NCI-H2171 treated with DMSO at 0.1 percent for 48 hours (cell line): ENCODE measurements at regions not wholly inside any gene's neighbourhood (a gene's known extent, or its start where the extent isn't known, plus 50 kb on each side); places are given as distances from the start of the nearest gene placed in this dataset.
"Not testable (repeated sequence)": the region's sequence is repeated elsewhere in the genome, so short reads cannot be mapped to it uniquely, and the experiment has no call there.

ENCODE experiments used
- DNase-seq: peaks from one replicate; lab custom pipeline; 2025; lab: John Stamatoyannopoulos, UW

DNA sequence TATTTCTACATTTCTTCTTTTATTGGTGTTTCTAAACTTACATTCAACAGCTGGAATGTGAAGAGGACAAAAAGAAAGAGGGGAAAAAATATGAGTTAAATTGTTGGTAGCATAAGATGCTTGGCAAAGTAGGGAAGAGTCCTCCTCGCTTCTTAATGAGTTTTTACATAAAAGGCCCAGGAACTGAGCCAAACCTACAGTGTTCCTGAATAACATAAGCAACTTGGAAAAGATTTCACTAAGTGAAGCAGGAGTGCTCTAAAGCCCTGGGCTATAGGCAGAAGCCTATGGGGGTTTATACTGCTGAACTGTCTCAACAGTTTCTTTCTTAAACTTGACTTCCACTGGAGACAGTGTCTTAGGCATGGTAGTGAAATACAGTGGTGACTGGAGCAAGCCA, 115.0 kb upstream of the USP25 start:
- DNase-seq = no peak

DNA sequence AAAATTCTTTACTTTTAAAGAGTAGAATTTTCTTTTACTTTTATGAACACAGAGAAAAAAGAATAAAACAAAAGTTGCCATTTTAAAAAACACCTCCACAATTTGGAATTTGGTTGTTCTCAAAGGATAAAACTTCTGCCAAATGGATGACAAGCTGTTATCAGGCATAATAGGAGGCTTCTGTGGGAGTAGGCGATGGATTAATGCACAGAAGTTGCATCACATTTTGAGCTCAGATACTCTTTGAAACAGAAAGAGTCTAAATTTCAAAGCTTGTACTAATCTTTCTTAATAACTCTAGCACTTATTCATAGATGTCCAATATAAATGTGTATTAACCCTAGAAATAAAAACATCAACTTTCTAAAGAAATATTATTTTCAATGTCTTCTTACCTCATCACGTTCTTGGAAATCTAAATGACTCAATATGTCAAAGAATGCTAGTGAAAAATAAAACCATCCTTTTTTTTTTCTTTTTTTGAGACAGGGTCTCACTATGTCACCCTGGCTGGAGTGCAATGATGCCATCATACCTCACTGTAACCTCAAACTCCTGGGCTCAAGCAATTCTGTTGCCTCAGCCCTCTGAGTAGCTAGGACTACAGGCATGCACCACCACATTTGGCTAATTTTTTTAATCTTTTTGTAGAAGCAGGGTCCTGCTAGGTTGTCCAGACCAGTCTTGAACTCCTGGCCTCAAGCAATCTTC, 112.8 kb upstream of the USP25 start:
- DNase-seq = no peak

DNA sequence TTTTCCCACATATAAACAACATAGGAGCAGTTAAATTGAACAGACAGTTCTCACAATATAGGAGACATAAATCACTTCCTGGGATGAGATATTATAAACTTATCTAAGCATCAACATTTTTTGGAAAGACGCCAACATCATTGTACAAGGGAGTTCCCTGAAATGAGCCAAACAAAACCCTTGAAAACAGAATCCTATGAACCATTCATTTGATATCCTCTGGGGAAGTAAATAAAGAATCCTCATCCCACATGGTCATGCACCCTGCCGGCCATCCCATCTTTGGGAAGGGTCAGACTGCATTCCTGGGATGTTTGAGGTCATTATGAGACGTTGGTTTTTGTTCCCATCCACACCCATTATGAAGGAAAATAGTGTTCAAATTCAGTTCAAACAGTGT, 111.8 kb upstream of the USP25 start:
- DNase-seq = no peak

DNA sequence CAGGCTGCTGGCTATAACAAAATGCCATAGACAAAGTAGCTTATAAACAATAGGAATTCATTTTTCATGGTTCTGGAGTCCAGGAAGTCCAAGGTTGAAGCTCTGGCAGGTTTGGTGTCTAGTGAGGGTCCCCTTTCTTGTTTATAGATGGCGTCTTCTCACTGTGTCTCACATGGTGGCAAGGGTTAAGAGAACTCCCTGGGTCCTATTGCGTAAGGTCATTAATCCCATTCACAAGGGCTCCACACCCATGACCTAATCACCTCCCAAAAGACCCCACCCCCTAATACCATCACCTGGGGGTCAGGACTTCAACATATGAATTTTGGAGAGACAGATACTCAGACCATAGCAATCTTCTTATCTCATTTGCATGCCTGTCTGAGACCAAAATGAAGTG, 108.9 kb upstream of the USP25 start:
- DNase-seq = no peak

DNA sequence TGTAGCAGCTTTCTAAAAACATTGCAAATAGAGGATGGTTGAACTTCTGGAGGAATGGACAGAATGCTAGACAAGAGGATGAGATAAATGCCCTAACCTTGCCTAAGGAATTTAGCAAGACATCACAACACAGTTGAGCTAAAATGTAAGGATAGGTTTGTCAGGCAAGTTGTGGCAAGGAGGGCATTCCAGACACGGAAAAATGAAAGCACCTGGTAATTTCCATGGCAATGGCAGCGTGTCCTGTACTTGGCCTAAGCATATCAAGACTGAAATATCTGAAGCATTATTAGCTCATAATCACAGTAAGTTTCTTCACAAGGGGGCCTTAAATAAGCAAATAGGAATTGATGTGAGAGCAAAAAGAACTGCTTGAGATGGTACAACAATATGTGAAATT, 105.1 kb upstream of the USP25 start:
- no peak for DNase-seq

DNA sequence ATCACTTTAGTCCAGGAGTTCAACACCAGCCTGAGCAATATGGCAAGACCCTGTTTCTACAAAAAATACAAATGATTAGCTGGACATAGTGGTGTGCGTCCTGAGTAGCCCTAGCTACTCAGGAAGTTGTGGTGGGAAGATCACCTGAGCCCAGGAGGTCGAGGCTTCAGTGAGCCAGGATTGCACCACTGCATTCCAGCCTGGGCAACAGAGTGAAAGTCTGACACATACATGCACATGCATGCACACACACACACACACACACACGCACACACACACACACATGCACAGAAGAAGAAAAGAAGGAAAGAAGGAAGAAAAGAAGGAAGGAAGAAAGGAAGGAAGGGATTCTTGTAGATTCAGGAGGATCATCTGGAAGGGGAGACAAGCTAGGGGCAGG, 104.4 kb upstream of the USP25 start:
- no peak for DNase-seq

DNA sequence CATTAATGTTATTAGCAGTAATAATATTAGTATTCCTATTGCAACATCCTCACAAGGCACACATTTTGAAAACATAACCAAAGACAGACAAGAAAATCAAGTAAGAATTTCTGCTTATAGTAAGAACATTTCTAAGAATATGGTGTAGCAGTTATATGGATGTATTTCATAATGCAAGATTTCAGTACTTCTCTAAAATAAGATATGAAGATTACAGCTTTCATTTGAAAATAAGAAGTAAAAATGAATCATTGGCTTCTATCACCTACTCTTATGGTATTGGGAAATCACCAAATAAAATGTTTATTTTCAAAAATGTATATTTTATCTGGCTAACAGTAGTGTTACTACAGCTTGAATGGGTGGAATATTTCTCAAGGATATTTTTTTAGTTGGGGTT, 103.8 kb upstream of the USP25 start:
- no peak for DNase-seq

DNA sequence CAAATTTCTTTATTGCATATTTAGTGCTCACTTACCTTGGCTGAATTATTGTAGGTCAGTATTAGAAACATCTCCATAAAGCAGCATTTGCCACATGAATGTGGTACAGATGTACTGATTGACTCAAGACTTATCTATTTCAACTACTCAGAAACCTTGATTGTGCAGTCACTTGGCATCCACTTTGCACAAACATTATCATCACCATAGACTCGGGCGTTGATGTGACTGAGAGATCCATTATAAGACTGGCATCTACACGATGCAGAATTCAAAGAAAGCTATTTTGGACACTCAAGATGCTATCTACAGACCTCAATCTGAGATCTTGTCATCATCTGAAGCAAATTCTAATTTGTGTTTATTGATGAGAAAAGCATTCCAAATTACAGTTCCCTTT, 102.8 kb upstream of the USP25 start:
- DNase-seq = no peak

DNA sequence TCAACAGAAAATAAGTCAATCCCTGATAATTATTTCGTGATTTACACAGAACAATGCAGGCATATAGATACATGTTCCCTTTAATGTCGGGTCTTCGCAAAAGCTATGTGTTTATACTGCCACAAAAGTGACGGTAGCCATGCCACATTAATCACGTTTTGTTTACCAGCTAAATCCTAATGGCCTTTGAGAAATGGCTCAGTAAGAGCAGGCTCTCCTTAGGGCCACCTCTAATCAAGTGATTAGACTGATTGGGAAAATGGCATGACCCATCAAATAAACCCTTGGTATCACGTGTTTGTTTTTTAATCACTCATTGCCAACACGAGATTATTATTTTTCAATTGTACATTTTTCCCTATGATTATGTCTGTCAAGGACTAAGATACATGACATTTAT, 102.0 kb upstream of the USP25 start:
- DNase-seq = no peak

DNA sequence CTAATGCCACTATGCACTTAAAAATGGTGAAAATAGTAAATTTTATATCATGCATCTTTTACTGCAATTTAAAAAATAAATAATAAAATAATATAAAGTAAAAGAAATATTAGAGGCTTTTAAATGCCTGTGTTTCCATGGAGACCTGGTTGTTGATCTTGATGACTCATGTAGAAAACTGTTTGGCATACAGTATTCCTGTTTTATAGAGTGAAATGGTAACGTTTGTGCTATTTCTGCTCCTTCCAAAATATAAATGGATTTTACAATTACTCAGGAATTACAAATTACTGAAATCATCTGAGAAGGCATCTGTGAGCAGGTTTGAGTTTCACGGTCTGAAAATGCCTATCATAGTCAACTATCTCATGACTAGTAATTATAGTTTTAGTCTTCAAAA, 98.4 kb upstream of the USP25 start:
- no peak for DNase-seq

DNA sequence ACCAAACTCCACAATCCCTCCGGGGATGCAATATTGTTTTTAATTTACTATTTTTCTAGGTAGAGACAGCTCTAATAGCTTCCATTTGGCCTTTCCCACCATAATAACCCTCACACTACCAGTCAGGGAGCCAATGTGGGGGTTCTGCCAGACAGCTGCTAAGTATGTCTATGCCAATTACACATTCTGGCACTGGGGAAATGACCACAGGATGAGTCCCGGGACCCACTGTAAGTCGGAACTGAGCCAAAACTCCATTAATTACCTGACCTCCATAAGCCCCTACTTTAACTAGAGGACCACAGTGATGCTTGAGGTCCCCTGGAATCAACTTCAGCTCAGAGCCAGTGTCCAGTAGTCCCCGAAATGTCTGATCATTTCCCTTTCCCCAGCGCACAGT, 95.2 kb upstream of the USP25 start:
- DNase-seq = not testable (repeated sequence)

DNA sequence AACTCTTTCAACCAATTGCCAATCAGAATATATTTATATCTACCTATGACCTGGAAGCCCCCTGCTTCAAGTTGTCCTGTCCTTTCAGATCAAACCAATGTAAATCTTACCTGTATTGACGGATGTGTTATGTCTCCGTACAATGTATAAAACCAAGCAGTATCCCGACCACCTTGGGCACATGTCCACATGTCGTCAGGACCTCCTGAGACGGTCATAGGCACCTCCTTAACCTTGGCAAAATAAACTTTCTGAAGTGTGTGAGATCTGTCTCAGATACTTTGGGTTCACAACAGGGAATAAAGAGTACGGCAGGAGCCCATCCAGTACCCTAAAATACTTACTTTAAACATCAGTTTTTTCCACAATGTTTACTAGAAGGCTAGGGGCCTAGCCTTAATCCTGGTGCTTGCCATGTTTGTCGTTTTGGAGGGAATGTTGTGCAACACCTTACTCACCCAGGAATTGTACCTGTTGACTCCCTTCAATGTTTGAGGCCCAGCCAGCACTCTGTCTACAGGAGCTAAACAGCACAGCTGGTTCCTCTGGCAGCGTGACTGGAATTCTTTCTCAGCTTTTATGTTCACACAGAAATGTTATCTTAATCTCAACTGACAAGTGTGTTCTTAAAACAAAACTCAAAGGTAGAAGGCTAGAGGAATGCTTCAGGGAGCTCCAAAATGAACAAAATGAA, 90.8 kb upstream of the USP25 start:
- no peak for DNase-seq

DNA sequence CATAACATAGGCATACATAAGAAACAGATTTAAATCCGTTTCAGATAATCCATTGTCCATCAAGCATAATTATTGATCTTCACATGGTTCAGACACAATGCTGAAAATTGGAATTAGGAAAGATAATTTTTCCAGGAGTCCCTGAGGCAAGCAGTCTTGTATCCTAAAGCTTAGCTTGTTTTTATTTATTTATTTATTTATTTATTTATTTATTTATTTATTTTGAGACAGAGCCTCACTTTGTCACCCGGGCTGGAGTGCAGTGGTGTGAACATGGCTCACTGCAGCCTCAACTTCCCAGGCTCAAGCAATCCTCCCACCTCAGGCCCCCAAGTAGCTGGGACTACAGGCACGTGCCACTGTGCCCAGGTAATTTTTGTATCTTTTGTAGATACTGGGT, 89.7 kb upstream of the USP25 start:
- DNase-seq = not testable (repeated sequence)

DNA sequence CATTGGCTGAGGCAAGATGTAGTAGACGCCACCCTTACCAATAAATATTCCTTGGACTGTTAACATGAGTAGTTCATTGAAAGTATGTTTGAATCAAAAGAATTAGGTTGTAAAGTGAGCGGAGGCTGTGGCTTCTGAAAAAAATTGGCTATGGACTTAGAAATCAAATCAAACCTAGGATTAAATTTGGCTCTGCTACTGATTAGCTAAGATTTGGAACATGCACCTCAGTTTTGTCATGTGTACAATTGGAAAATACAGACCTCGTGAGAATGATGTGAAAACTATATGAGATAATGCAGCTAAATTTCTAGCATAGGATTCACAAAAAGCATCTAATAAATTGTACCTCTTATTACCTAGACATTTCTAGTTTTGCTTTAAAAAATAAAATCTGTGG, 85.3 kb upstream of the USP25 start:
- DNase-seq = no peak

DNA sequence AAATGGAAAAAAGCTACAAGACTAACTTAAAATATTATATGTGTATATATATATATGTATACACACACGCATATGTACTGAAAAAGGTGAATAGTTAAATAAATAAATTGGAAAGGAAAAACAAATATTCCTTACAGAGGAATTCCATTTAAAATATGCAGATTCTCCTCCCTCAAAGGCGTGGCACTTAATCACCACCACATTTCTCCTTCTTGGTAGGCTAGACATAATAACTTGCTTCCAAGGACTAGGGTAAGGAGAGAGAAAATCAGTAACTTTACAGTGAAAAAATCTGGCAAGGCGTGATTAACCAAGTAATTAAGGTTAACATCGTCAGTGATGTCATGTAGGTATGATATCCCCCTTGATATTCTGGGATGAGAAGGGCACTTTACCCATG, 84.0 kb upstream of the USP25 start:
- DNase-seq = no peak

DNA sequence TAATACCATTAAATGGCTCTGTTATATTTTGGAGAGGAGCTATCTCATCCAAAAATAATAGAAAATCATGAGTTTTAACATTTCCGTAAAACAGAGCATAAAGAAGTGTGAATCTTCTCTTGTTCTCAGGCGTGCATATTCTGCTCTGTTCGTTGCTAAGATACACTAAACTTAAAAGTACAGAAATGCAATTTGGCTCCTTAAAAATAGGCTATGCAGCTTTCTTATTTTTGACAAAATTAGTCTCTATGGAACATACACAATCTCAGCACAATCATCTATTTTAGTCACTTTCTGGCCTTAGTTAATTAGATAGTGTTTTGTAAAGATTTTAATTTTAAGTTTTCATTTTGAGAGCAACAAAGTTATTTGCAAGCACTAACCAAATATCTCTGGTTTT, 79.0 kb upstream of the USP25 start:
- no peak for DNase-seq

DNA sequence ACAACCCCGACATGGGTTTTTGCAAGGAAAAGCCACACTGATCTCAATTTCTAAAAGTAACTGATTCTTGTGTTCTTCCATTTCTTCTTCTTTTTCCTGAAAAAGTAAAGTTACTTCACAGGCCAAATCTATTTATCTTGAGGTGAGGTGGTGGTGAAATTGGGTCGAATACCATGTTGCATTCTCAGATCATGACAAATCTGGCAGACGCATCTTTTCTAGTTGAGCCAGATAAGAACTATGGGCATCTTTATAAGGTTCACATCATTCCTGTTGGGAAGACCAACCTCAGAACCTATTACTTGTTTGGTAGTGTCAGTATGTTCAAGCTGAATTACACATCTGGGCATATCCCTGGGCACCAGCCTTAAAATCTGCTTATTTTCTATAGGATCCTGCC, 78.6 kb upstream of the USP25 start:
- DNase-seq = no peak

DNA sequence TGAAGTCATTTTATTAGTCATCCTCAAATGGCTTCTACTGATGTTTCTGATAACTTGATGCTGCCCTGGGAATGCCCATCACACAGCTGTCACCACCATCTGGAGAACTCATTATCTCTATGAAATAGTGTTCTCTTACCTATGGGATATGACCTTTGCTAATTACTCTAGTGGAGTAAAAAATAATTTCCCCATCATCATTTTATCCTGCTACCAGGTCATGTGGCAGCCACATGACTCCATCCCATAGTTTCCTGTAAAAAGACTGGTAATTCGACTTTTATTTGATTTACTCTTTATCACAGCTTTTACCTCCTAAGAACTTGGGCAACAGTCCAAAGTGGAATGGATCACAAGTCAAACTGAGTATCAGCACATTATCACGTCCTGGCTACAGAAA, 76.1 kb upstream of the USP25 start:
- DNase-seq = peak; percentile 74

DNA sequence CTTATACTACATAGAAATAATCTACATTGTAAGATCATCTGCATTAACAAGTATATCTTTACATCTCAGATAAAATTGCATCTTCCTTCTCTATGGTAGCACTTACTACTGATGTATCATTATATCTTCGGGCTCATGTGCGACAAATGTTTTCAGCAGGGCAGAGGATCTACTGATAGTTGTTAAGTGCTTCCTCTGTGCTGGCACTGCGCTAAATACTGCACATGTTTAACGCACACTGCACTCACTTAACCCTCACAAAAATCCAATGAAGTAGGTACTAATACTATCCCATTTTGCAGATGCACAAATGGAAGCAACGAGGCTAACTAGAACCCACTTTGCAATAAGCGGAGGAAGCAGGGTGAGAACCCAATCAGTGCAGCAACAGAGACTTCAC, 75.6 kb upstream of the USP25 start:
- no peak for DNase-seq

DNA sequence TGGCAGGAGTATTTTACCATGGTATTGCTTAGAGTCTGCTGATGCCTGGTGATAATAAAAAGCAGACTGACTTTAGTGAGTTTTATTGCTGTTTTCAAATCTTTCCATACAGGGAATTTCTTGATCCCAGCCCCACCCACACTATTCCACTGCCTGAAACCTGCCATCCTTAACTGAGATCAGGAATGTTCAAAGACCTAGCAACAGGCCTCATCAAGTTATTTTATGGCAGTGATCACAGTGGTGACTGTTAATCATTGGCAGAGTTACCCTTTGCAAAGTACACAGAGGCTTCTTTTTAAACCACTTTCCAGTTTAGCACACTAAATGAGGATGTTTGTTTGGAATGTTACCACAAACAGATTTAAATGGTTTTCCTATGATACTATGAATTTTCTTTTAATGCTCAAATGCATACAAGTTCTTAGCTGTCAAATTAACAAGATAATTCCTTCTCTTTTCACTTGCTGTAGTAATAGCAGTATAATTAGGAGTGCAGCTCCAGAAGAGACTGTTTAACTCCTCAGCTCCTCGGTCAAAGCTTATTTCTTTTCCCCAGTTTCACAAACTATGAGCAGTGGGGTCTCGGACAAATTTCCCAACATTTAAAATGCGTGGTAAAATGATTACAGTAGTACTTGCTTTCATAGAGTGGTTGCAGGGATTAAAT, 69.9 kb upstream of the USP25 start:
- DNase-seq = no peak

DNA sequence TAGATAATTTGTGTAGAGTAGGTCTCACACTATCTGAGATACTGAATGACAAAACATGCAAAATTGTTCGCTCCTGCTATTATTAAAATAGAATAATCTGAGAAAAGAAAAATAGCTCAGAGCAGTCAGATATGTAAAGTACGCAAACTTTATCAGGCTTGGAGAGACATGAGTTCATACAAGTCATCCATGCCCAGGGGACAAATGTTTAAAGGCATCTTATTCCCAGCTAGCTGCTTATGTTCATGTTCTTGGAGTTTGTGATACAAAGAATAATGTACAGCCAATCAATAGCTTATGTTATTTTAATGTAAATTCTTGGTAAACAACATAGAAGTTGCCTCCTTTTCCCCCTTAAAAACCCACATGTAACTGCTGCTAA, 69.4 kb upstream of the USP25 start:
- no peak for DNase-seq

DNA sequence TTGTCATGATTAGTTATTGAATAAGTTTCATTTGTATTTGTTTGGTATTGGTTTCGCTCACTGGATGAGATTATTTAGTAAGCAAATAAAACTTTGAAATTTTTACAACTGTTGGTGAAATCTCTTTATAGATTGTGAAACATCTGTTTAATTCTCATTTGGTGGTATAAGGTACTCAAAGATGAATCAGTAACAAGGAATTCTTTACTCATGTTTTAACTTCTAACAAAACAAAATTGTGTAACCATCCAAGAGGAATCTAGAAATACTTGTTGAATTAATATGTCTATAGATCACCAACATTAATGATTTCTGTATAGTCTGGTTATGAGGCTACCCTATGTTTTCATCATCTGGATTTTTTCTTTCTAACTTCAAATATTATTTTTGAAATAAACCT, 62.8 kb upstream of the USP25 start:
- DNase-seq = no peak

DNA sequence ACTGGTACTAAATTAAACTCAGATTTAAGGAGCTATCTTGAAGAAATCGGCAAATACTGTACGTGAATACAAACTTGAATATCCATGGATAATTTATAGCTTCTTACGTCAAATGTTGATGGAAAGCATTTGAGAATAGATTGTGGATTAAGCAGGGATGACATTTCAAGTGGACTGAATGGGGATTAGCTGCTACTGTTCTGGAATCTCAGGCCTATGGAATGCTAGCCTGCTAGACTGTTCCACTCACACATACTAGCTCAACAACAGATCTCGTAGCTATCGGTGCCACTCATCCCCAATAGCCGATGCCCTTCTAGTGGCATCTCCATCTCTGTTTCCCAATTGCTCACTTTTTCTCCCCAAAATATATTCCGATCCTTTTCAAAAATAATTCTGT, 62.0 kb upstream of the USP25 start:
- DNase-seq = no peak

DNA sequence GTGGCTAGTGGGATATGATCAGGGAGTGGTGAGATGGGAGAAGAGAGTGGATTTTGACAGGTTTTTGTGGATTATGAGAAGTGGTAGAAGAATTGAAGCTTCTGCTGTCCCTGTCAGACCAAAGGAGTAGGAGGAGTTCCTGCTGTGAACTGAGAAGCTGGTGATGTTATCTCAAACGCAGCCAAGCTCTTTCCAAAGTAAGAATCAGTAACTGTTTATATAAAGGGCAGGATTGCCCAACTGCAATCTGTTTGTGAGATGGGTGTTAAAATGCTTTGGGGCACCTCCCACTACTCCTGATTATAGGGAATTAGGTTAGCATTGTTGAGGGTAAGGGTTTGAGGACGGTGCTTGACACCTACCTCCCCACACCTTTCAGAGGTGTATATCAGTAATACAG, 60.5 kb upstream of the USP25 start:
- DNase-seq = no peak
